Heart left ventricle (tissue), 16 donors: ENCODE measurements at regions not wholly inside any gene's neighbourhood (a gene's known extent, or its start where the extent isn't known, plus 50 kb on each side); places are given as distances from the start of the nearest gene placed in this dataset.

Source experiments
- ATAC-seq, 4 donors: fragments of 200-7000 bp; cut with Tn5 transposase; one replicate each; pipeline ENCODE4 v1.9.1; 2020 to 2022; ENCODE audit warnings: moderate library complexity in 4 of 4, mild to moderate bottlenecking in 3 of 4, moderate number of reproducible peaks in 1 of 4
- DNase-seq, 5 donors: peaks; one replicate each; pipeline ENCODE4 v3.0.0-alpha.2; 2020
- H3K27ac ChIP-seq, 12 donors: fragments of 200-600 bp; sonication (generic) in 4 of 12; one replicate each; pipeline versions ENCODE4 v1.5.0 to v1.8.0; 2016 to 2022; ENCODE audit warnings: mild to moderate bottlenecking in 2 of 12
- H3K27me3 ChIP-seq, 9 donors: fragments of 200-600 bp; sonication (generic) in 2 of 9; one replicate each; pipeline versions ENCODE4 v1.5.1 to v1.8.0; 2016 to 2022; ENCODE audit warnings: mild to moderate bottlenecking in 3 of 9
- H3K36me3 ChIP-seq, 9 donors: fragments of 200-600 bp; sonication (generic) in 2 of 9; one replicate each; pipeline versions ENCODE4 v1.5.0 to v1.8.0; 2018 to 2022; ENCODE audit warnings: mild to moderate bottlenecking in 2 of 9
- H3K4me1 ChIP-seq, 12 donors: fragments of 200-600 bp; sonication (generic) in 4 of 12; one replicate each; pipeline versions ENCODE4 v1.5.0 to v1.8.0; 2016 to 2022; ENCODE audit warnings: mild to moderate bottlenecking in 3 of 12
- H3K4me3 ChIP-seq, 12 donors: fragments of 200-600 bp; sonication (generic) in 4 of 12; one replicate each; pipeline versions ENCODE4 v1.5.0 to v1.8.0; 2017 to 2022; ENCODE audit warnings: mild to moderate bottlenecking in 9 of 12, moderate library complexity in 4 of 12
- H3K9me3 ChIP-seq, 12 donors: fragments of 200-600 bp; sonication (generic) in 4 of 12; one replicate each; pipeline versions ENCODE4 v1.5.0 to v1.8.0; 2016 to 2022; ENCODE audit warnings: mild to moderate bottlenecking in 1 of 12
- POLR2A ChIP-seq, 2 donors: fragments of 450-650 bp; IDR thresholded peaks; one replicate each; pipeline ENCODE4 v1.6.1; 2017; ENCODE audit warnings: antibody characterized with exemption in 2 of 2, mild to moderate bottlenecking in 2 of 2, moderate library complexity in 2 of 2
- WGBS, 4 donors: extraction: QIAGEN DNeasy Blood & Tissue Kit in 2 of 4; methylation state at CpG; one replicate each; pipeline versions ENCODE4 v1.1.5 to v1.1.7; 2013 to 2018; 5-methylcytosine and 5-hydroxymethylcytosine counted together
- intact Hi-C, 10 donors: fragments of 100-400 bp; cut with DNase I; formaldehyde crosslinking; loops; one replicate each; pipeline versions ENCODE4 v1.11.1 to v1.14.2; 2022
- TF ChIP-seq, protein P1 (sequence below), 12 donors: fragments of 200-600 bp; sonication (generic) in 4 of 12; IDR thresholded peaks; one replicate each; pipeline versions ENCODE4 v1.5.0 to v1.8.0; 2018 to 2022; ENCODE audit warnings: antibody characterized with exemption in 12 of 12, mild to moderate bottlenecking in 5 of 12
- donor health status: ischemic (EF 13 %, LVEDD 7.1; RV severe dilation, severe dysfunction).
- donor health status: healthy with polysubstance abuse.
- donor health status: DM: no; HTN: yes; CAD: no.
- donor health status: DM: no; HTN: no; CAD: no.
- donor health status: ischemic (EF 25% LVEDD 6.9; RV normal size, moderate dysfunction).
- donor health status: ischemic (EF 25% LVEDD 5.7; RV mildly dilated, moderate dysfunction).
- donor health status: healthy.
- donor health status: DM: yes; HTN: yes; CAD: no.
- donor health status: ischemic (EF 35%, LVEDD 5.7; RV mildly dilated, moderate dysfunction).
- donor health status: nonischemic (EF 11% LVEDD 7.7; RV severe dilation, severe dysfunction).
- donor health status: DM: yes; HTN: yes; CAD: no.
- donor health status: PGD.
- donor health status: ischemic (EF 29% LVEDD 5.4; RV normal size, mild dysfunction).
- donor health status: nonischemic (EF 23%, LVEDD 6.1; RV moderate dilation, normal function).

DNA sequence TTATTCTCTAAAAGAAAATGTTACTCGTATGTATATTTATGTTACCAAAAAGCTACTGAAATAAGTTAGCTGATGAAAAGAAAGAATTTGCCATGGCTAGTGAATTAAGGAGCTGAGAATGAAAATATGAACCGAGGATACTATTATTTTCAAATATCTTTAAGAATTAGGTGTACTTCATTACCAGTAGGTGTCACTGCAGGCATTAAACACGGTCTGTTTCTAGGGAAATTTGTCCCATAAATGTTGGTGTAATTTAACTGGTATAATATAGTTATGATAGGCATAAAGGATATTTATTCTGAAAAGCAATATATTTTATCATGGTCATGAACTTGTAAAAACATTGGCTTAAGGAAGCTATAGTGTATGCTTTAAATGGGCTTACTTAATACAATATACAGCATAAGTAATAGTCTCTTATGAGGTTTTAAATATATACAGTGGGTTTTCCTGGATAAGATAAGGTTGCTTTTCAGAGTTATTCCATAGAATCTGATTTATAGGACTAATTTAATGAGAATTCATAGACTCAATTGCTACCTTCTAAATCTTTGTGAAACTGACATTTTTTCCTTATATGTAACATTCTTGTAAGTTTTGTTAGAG lies 72.4 kb upstream of the MPDZ start:
- H3K36me3 ChIP-seq, result no peaks in the 10 kb centered on the region
- no peak overlapping the region for H3K27ac ChIP-seq
- peak in 1 of 5 donors; percentile 24 for DNase-seq
- intact Hi-C loops, result loop anchor here in 9 of 10 donors (2.0 to 10.0 kb wide), 11 partner anchors 63 to 1415 kb away; no protein-coding TSS in a partner anchor
- TF ChIP-seq POLR2A (IDR thresholded peaks at IDR 0.05), result no peak
- TF ChIP-seq, protein P1, sequence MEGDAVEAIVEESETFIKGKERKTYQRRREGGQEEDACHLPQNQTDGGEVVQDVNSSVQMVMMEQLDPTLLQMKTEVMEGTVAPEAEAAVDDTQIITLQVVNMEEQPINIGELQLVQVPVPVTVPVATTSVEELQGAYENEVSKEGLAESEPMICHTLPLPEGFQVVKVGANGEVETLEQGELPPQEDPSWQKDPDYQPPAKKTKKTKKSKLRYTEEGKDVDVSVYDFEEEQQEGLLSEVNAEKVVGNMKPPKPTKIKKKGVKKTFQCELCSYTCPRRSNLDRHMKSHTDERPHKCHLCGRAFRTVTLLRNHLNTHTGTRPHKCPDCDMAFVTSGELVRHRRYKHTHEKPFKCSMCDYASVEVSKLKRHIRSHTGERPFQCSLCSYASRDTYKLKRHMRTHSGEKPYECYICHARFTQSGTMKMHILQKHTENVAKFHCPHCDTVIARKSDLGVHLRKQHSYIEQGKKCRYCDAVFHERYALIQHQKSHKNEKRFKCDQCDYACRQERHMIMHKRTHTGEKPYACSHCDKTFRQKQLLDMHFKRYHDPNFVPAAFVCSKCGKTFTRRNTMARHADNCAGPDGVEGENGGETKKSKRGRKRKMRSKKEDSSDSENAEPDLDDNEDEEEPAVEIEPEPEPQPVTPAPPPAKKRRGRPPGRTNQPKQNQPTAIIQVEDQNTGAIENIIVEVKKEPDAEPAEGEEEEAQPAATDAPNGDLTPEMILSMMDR (IDR thresholded peaks at IDR 0.05), result peak; percentile 49 to 82 (median 68)
- no peaks in the 10 kb centered on the region for H3K9me3 ChIP-seq
- H3K4me1 ChIP-seq, result no peaks in the 10 kb centered on the region
- 6 to 13% (median 8%) methylated on average over 3 of the region's 3 CpGs for WGBS, 4 donors
- no peak overlapping the region for H3K4me3 ChIP-seq
- H3K27me3 ChIP-seq, result no peaks in the 10 kb centered on the region
- ATAC-seq, result peak in 2 of 4 donors; percentile 46 to 47

DNA sequence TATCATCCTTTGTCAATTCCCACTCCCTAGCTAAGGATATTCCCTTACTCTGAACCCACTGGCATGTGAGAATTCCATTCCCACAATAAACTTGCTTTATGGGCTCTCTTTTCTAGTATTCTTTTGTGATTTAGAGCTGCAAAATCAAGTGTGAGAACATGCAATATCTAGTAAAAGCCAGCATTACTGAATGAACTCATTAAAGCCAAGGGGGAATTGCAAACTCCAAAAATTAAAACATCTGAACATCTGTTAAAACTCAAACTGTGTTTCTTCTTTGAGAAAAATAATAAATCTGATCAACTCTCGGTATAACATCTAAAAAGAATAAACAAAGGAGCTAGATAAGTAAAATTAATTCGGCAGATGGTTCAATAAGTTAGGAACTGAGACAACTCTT lies 53.1 kb upstream of the MPDZ start:
- intact Hi-C loops, result no loop called here
- H3K9me3 ChIP-seq, result no peaks in the 10 kb centered on the region
- no peaks in the 10 kb centered on the region for H3K36me3 ChIP-seq
- H3K27ac ChIP-seq, result no peak overlapping the region
- no peak for DNase-seq
- no peak overlapping the region for H3K4me3 ChIP-seq
- peaks cover 0 to 40% (median 11%) of the 10 kb centered on the region in 12 donors for H3K4me1 ChIP-seq
- WGBS, 4 donors, result 59 to 69% (median 62%) methylated on average over 2 of the region's 2 CpGs
- TF ChIP-seq, protein P1 (IDR thresholded peaks at IDR 0.05), result no peak
- no peak for TF ChIP-seq POLR2A (IDR thresholded peaks at IDR 0.05)
- ATAC-seq, result no peak
- H3K27me3 ChIP-seq, result no peaks in the 10 kb centered on the region

DNA sequence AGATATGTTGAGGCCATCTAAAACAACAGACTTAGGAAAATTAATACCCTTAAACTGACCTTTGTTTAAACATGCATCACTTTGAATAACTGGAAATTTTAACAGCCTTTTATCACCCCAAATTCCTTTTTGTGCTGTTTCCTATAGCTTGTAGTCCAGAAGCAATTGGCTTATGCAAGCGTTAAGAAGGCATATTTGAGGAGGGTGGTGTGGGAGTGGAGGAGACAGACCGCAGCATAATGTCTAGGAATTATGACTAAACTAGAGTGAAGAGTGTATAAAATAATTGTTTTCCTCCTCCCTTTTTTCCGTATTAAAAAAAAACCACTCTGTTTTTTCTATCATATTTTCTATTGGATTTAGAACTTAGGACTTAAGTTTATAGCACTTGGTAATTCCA lies 51.8 kb upstream of the MPDZ start:
- ATAC-seq, result no peak
- intact Hi-C loops, result no loop called here
- H3K4me1 ChIP-seq, result peaks cover 0 to 41% (median 11%) of the 10 kb centered on the region in 12 donors

GRCh38 chr9:13330396-13331004 lies 51.0 kb upstream of the MPDZ start:
- peak overlapping the region in 6 of 12 donors; percentile 4 to 44 (median 14) for H3K27ac ChIP-seq
- intact Hi-C loops, result no loop called here

More for the DNA sequence above, 51.8 kb upstream of the MPDZ start:
- peak overlapping the region in 2 of 12 donors; percentile 12 to 15 for H3K27ac ChIP-seq
- 81 to 91% (median 87%) methylated on average over 3 of the region's 3 CpGs for WGBS, 4 donors
- no peaks in the 10 kb centered on the region for H3K36me3 ChIP-seq
- no peaks in the 10 kb centered on the region for H3K27me3 ChIP-seq
- TF ChIP-seq, protein P1 (IDR thresholded peaks at IDR 0.05), result no peak
- no peak overlapping the region for H3K4me3 ChIP-seq
- DNase-seq, result no peak
- no peaks in the 10 kb centered on the region for H3K9me3 ChIP-seq

More at GRCh38 chr9:13330396-13331004, 51.0 kb upstream of the MPDZ start:
- Histone ChIP-seq H3K9me3 (no peaks in the 10 kb centered on the region), H3K36me3 (no peaks in the 10 kb centered on the region), H3K4me3 (no peak overlapping the region), H3K27me3 (no peaks in the 10 kb centered on the region), H3K4me1 (peaks cover 0 to 41% (median 11%) of the 10 kb centered on the region in 12 donors)
- 15 to 43% (median 23%) methylated on average over 1 of the region's 1 CpG for WGBS, 4 donors
- DNase-seq, result peak; percentile 48 to 74 (median 55)
- TF ChIP-seq POLR2A (IDR thresholded peaks at IDR 0.05), result no peak
- TF ChIP-seq, protein P1 (IDR thresholded peaks at IDR 0.05), result no peak
- peak; percentile 89 to 99 (median 94) for ATAC-seq
